WERI-Rb-1 (cell line): ENCODE measurements at regions not wholly inside any gene's neighbourhood (a gene's known extent, or its start where the extent isn't known, plus 50 kb on each side); places are given as distances from the start of the nearest gene placed in this dataset.

Source experiments
- DNase-seq: peaks from one replicate; pipeline ENCODE4 v3.0.0-alpha.2; 2020
- H3K27ac ChIP-seq: fragments of 250-450 bp; sonication (Bioruptor Pico); 2 replicates; pipeline ENCODE4 v1.5.1; 2020; ENCODE audit warnings: mild to moderate bottlenecking, moderate library complexity
- H3K27me3 ChIP-seq: fragments of 250-450 bp; sonication (Bioruptor Pico); 2 replicates; pipeline ENCODE4 v1.5.1; 2021; ENCODE audit warnings: mild to moderate bottlenecking, low read depth, moderate library complexity; ENCODE audit not compliant: insufficient read depth, severe bottlenecking
- H3K36me3 ChIP-seq: fragments of 250-450 bp; sonication (Bioruptor Pico); 2 replicates; pipeline ENCODE4 v1.5.1; 2020; ENCODE audit warnings: mild to moderate bottlenecking, moderate library complexity
- H3K4me3 ChIP-seq: 2 replicates; pipeline ENCODE4 v1.5.1; 2011; ENCODE audit warnings: low read depth, mild to moderate bottlenecking, control low read depth, low read length
- H3K9me3 ChIP-seq: fragments of 250-450 bp; sonication (Bioruptor Pico); 2 replicates; pipeline ENCODE4 v1.5.1; 2021; ENCODE audit warnings: mild to moderate bottlenecking, moderate library complexity; ENCODE audit not compliant: severe bottlenecking
- CTCF ChIP-seq: IDR thresholded peaks from 2 replicates; pipeline ENCODE4 v1.5.1; 2011; ENCODE audit warnings: low read depth, mild to moderate bottlenecking, control low read depth, inconsistent platforms, low read length

GRCh38 chr1:189349607-189350006 is 1128.1 kb downstream of the BRINP3 start:
- TF ChIP-seq CTCF, result no peak
- no peaks in the 10 kb centered on the region for H3K36me3 ChIP-seq
- H3K4me3 ChIP-seq, result no peak overlapping the region
- H3K27me3 ChIP-seq, result no peaks in the 10 kb centered on the region
- no peak overlapping the region for H3K27ac ChIP-seq
- no peak for DNase-seq
- H3K9me3 ChIP-seq, result no peaks in the 10 kb centered on the region

GRCh38 chr1:189350983-189351616 is 1126.6 kb downstream of the BRINP3 start:
- no peak for DNase-seq
- no peak for TF ChIP-seq CTCF
- no peaks in the 10 kb centered on the region for H3K9me3 ChIP-seq
- no peaks in the 10 kb centered on the region for H3K36me3 ChIP-seq
- H3K27me3 ChIP-seq, result no peaks in the 10 kb centered on the region
- H3K4me3 ChIP-seq, result no peak overlapping the region
- H3K27ac ChIP-seq, result no peak overlapping the region

- H3K9me3 ChIP-seq, result no peaks in the 10 kb centered on the region
- no peaks in the 10 kb centered on the region for H3K27me3 ChIP-seq
- no peak overlapping the region for H3K4me3 ChIP-seq
- no peak overlapping the region for H3K27ac ChIP-seq
- no peaks in the 10 kb centered on the region for H3K36me3 ChIP-seq
- DNase-seq, result no peak
- no peak for TF ChIP-seq CTCF
Observed at GRCh38 chr1:189351960-189352359, 1125.7 kb downstream of the BRINP3 start.

GRCh38 chr1:189356206-189356605 is 1121.5 kb downstream of the BRINP3 start:
- no peaks in the 10 kb centered on the region for H3K36me3 ChIP-seq
- no peak for DNase-seq
- no peaks in the 10 kb centered on the region for H3K27me3 ChIP-seq
- H3K4me3 ChIP-seq, result no peak overlapping the region
- no peak overlapping the region for H3K27ac ChIP-seq
- TF ChIP-seq CTCF, result no peak
- H3K9me3 ChIP-seq, result no peaks in the 10 kb centered on the region

- H3K4me3 ChIP-seq, result no peak overlapping the region
- no peak overlapping the region for H3K27ac ChIP-seq
- no peak for DNase-seq
- no peaks in the 10 kb centered on the region for H3K9me3 ChIP-seq
- no peaks in the 10 kb centered on the region for H3K36me3 ChIP-seq
- TF ChIP-seq CTCF, result no peak
- H3K27me3 ChIP-seq, result no peaks in the 10 kb centered on the region
Observed at GRCh38 chr1:189357317-189357716, 1120.3 kb downstream of the BRINP3 start.

GRCh38 chr1:189369612-189370011 is 1108.1 kb downstream of the BRINP3 start:
- no peaks in the 10 kb centered on the region for H3K36me3 ChIP-seq
- no peaks in the 10 kb centered on the region for H3K9me3 ChIP-seq
- no peaks in the 10 kb centered on the region for H3K27me3 ChIP-seq
- no peak overlapping the region for H3K4me3 ChIP-seq
- H3K27ac ChIP-seq, result no peak overlapping the region
- DNase-seq, result no peak
- no peak for TF ChIP-seq CTCF
